ENCODE measurements at regions not wholly inside any gene's neighbourhood (a gene's known extent, or its start where the extent isn't known, plus 50 kb on each side); places are given as distances from the start of the nearest gene placed in this dataset.
"Not testable (repeated sequence)": the region's sequence is repeated elsewhere in the genome, so short reads cannot be mapped to it uniquely, and the experiment has no call there.

- Histone ChIP-seq H3K36me3 (ENCODE audit: control insufficient read depth, insufficient read depth, low read length) (no peaks in the 10 kb centered on the region), H3K27ac (ENCODE audit: insufficient read depth, low read length, poor library complexity, severe bottlenecking) (no peak overlapping the region), H3K27me3 (replicated peaks; ENCODE audit: control insufficient read depth, insufficient read depth, low read length, poor library complexity, severe bottlenecking) (peaks cover 6% of the 10 kb centered on the region), H3K4me1 (ENCODE audit: control insufficient read depth, insufficient read depth, low read length, poor library complexity, severe bottlenecking) (no peaks in the 10 kb centered on the region), H3K9me3 (ENCODE audit: control insufficient read depth, low read length) (no peaks in the 10 kb centered on the region), H3K4me3 (ENCODE audit: insufficient read depth, low read depth, low read length, poor library complexity, severe bottlenecking) (no peak overlapping the region)
- DNase-seq = no peak
Measured at GRCh38 chr6:27608916-27609883, 136.3 kb upstream of the ZNF184 start.

GRCh38 chr6:27605401-27606342, 132.8 kb upstream of the ZNF184 start:
- Histone ChIP-seq H3K27ac (ENCODE audit: insufficient read depth, low read length, poor library complexity, severe bottlenecking) (no peak overlapping the region), H3K9me3 (ENCODE audit: control insufficient read depth, low read length) (no peaks in the 10 kb centered on the region), H3K27me3 (replicated peaks; ENCODE audit: control insufficient read depth, insufficient read depth, low read length, poor library complexity, severe bottlenecking) (peaks cover 20% of the 10 kb centered on the region), H3K4me3 (ENCODE audit: insufficient read depth, low read depth, low read length, poor library complexity, severe bottlenecking) (no peak overlapping the region), H3K36me3 (ENCODE audit: control insufficient read depth, insufficient read depth, low read length) (no peaks in the 10 kb centered on the region), H3K4me1 (ENCODE audit: control insufficient read depth, insufficient read depth, low read length, poor library complexity, severe bottlenecking) (no peaks in the 10 kb centered on the region)
- no peak for DNase-seq

GRCh38 chr6:27604986-27605385, 132.1 kb upstream of the ZNF184 start:
- H3K36me3 ChIP-seq (ENCODE audit: control insufficient read depth, insufficient read depth, low read length) = no peaks in the 10 kb centered on the region
- H3K9me3 ChIP-seq (ENCODE audit: control insufficient read depth, low read length) = no peaks in the 10 kb centered on the region
- H3K27me3 ChIP-seq (replicated peaks; ENCODE audit: control insufficient read depth, insufficient read depth, low read length, poor library complexity, severe bottlenecking) = peaks cover 26% of the 10 kb centered on the region
- no peak for DNase-seq
- no peaks in the 10 kb centered on the region for H3K4me1 ChIP-seq (ENCODE audit: control insufficient read depth, insufficient read depth, low read length, poor library complexity, severe bottlenecking)
- no peak overlapping the region for H3K27ac ChIP-seq (ENCODE audit: insufficient read depth, low read length, poor library complexity, severe bottlenecking)
- no peak overlapping the region for H3K4me3 ChIP-seq (ENCODE audit: insufficient read depth, low read depth, low read length, poor library complexity, severe bottlenecking)

- no peak overlapping the region for H3K4me3 ChIP-seq (ENCODE audit: insufficient read depth, low read depth, low read length, poor library complexity, severe bottlenecking)
- DNase-seq = no peak
- no peak overlapping the region for H3K27ac ChIP-seq (ENCODE audit: insufficient read depth, low read length, poor library complexity, severe bottlenecking)
- H3K9me3 ChIP-seq (ENCODE audit: control insufficient read depth, low read length) = no peaks in the 10 kb centered on the region
- H3K27me3 ChIP-seq (replicated peaks; ENCODE audit: control insufficient read depth, insufficient read depth, low read length, poor library complexity, severe bottlenecking) = peaks cover 35% of the 10 kb centered on the region
- H3K4me1 ChIP-seq (ENCODE audit: control insufficient read depth, insufficient read depth, low read length, poor library complexity, severe bottlenecking) = no peaks in the 10 kb centered on the region
- H3K36me3 ChIP-seq (ENCODE audit: control insufficient read depth, insufficient read depth, low read length) = no peaks in the 10 kb centered on the region
Measured at GRCh38 chr6:27601668-27602254, 128.9 kb upstream of the ZNF184 start.

DNA sequence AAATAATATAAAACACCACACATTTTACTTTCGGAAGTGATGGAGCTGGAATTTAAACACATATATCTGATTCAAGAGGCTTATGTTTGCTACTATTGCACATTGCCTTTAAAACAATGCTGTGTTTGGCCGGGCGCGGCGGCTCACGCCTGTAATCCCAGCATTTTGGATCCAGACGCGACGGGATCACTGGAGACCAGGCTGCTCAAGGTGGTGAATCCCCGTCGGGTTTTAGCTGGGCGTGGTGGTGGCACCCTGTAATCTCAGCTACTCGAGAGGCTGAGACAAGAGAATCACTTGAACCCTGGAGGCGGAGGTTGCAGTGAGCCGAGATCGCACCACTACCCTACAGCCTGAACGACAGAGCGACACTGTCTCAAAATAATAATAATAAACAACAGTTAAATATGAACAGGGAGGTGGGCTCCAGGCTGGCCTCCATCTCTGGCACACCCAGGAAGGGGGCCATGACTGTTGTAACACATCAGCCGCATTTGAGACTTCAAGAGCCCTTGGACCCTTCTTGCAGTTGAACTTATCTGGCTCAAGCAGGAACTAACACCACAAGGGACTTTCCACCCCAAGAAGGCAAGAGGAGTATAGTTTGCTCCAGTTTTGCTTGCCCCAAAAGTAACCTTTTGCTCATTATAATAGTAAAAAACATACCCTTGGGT, 127.1 kb upstream of the ZNF184 start:
- no peak overlapping the region for H3K27ac ChIP-seq (ENCODE audit: insufficient read depth, low read length, poor library complexity, severe bottlenecking)
- H3K27me3 ChIP-seq (replicated peaks; ENCODE audit: control insufficient read depth, insufficient read depth, low read length, poor library complexity, severe bottlenecking) = peaks cover 44% of the 10 kb centered on the region

DNA sequence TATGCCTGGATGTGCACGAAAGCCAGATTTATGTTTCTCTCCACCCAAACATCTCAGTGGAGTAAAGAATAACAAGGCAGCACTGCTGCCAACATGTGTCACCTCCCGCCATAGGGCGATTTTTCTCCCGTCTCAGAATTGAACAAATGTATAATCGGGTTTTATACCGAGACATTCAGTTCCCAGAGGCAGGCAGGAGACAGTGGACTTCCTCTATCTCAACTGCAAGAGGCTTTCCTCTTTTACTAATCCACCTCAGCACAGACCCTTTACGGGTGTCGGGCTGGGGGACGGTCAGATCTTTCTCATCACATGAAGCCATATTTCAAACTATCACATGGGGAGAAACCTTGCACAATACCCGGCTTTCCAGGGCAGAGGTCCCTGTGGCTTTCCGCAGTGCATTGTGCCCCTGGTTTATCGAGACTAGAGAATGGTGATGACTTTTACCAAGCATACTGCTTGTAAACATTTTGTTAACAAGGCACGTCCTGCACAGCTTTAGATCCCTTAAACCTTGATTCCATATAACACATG, 124.2 kb upstream of the ZNF184 start:
- not testable (repeated sequence) for DNase-seq; H3K4me3 ChIP-seq (ENCODE audit: insufficient read depth, low read depth, low read length, poor library complexity, severe bottlenecking); H3K4me1 ChIP-seq (ENCODE audit: control insufficient read depth, insufficient read depth, low read length, poor library complexity, severe bottlenecking); H3K9me3 ChIP-seq (ENCODE audit: control insufficient read depth, low read length); H3K36me3 ChIP-seq (ENCODE audit: control insufficient read depth, insufficient read depth, low read length); H3K27ac ChIP-seq (ENCODE audit: insufficient read depth, low read length, poor library complexity, severe bottlenecking)
- H3K27me3 ChIP-seq (replicated peaks; ENCODE audit: control insufficient read depth, insufficient read depth, low read length, poor library complexity, severe bottlenecking) = peaks cover 57% of the 10 kb centered on the region

More for the DNA sequence above, 127.1 kb upstream of the ZNF184 start:
- Histone ChIP-seq H3K4me1 (ENCODE audit: control insufficient read depth, insufficient read depth, low read length, poor library complexity, severe bottlenecking) (no peaks in the 10 kb centered on the region), H3K9me3 (ENCODE audit: control insufficient read depth, low read length) (no peaks in the 10 kb centered on the region), H3K4me3 (ENCODE audit: insufficient read depth, low read depth, low read length, poor library complexity, severe bottlenecking) (no peak overlapping the region), H3K36me3 (ENCODE audit: control insufficient read depth, insufficient read depth, low read length) (no peaks in the 10 kb centered on the region)
- no peak for DNase-seq

GRCh38 chr6:27593861-27594260, 121.0 kb upstream of the ZNF184 start:
- no peaks in the 10 kb centered on the region for H3K36me3 ChIP-seq (ENCODE audit: control insufficient read depth, insufficient read depth, low read length)
- no peak overlapping the region for H3K27ac ChIP-seq (ENCODE audit: insufficient read depth, low read length, poor library complexity, severe bottlenecking)
- H3K27me3 ChIP-seq (replicated peaks; ENCODE audit: control insufficient read depth, insufficient read depth, low read length, poor library complexity, severe bottlenecking) = peaks cover 50% of the 10 kb centered on the region
- H3K9me3 ChIP-seq (ENCODE audit: control insufficient read depth, low read length) = no peaks in the 10 kb centered on the region
- DNase-seq = no peak
- H3K4me1 ChIP-seq (ENCODE audit: control insufficient read depth, insufficient read depth, low read length, poor library complexity, severe bottlenecking) = no peaks in the 10 kb centered on the region
- H3K4me3 ChIP-seq (ENCODE audit: insufficient read depth, low read depth, low read length, poor library complexity, severe bottlenecking) = no peak overlapping the region

GRCh38 chr6:27593200-27593818, 120.4 kb upstream of the ZNF184 start:
- H3K4me1 ChIP-seq (ENCODE audit: control insufficient read depth, insufficient read depth, low read length, poor library complexity, severe bottlenecking) = no peaks in the 10 kb centered on the region
- no peak overlapping the region for H3K4me3 ChIP-seq (ENCODE audit: insufficient read depth, low read depth, low read length, poor library complexity, severe bottlenecking)
- no peaks in the 10 kb centered on the region for H3K36me3 ChIP-seq (ENCODE audit: control insufficient read depth, insufficient read depth, low read length)
- no peak for DNase-seq
- H3K27me3 ChIP-seq (replicated peaks; ENCODE audit: control insufficient read depth, insufficient read depth, low read length, poor library complexity, severe bottlenecking) = peaks cover 50% of the 10 kb centered on the region
- no peaks in the 10 kb centered on the region for H3K9me3 ChIP-seq (ENCODE audit: control insufficient read depth, low read length)
- H3K27ac ChIP-seq (ENCODE audit: insufficient read depth, low read length, poor library complexity, severe bottlenecking) = no peak overlapping the region

Data from effector memory CD4-positive, alpha-beta T cell (primary cell).